CD4-positive, CD25-positive, alpha-beta regulatory T cell (primary cell): ENCODE measurements at regions not wholly inside any gene's neighbourhood (a gene's known extent, or its start where the extent isn't known, plus 50 kb on each side); places are given as distances from the start of the nearest gene placed in this dataset.

ENCODE experiments used
- ATAC-seq, 2 donors: fragments of 150-1000 bp; cut with Tn5 transposase; one replicate each; pipeline ENCODE4 v1.10.0; 2021; ENCODE audit warnings: low read depth in 2 of 2, moderate number of reproducible peaks in 2 of 2, moderate library complexity in 1 of 2
- DNase-seq, 3 donors: peaks; one replicate each; pipeline versions ENCODE4 v3.0.0 to v3.0.0-alpha.2; 2012 to 2022; ENCODE audit warnings: mixed read lengths in 1 of 3
- H3K27ac ChIP-seq: one replicate; pipeline ENCODE4 v1.7.0; 2013; ENCODE audit warnings: mild to moderate bottlenecking, low read length; ENCODE audit not compliant: insufficient read depth, poor library complexity, severe bottlenecking
- H3K27me3 ChIP-seq: one replicate; pipeline ENCODE4 v1.7.0; 2013; ENCODE audit warnings: low read length; ENCODE audit not compliant: control insufficient read depth, insufficient read depth
- H3K36me3 ChIP-seq: one replicate; pipeline ENCODE4 v1.7.0; 2013; ENCODE audit warnings: mild to moderate bottlenecking, low read length, moderate library complexity; ENCODE audit not compliant: control insufficient read depth, insufficient read depth
- H3K4me1 ChIP-seq: 2 replicates; pipeline ENCODE4 v1.7.0; 2013; ENCODE audit warnings: mild to moderate bottlenecking, low read length; ENCODE audit not compliant: insufficient read depth, control insufficient read depth, poor library complexity, severe bottlenecking
- H3K4me3 ChIP-seq: one replicate; pipeline ENCODE4 v1.7.0; 2013; ENCODE audit warnings: low read depth, mild to moderate bottlenecking, low read length, moderate library complexity
- H3K9me3 ChIP-seq, 2 experiments: 1 replicate in 1 of 2; 2 replicates in 1 of 2; pipeline ENCODE4 v1.7.0; 2013; ENCODE audit warnings: low read length in 2 of 2, mild to moderate bottlenecking in 1 of 2, moderate library complexity in 1 of 2; ENCODE audit not compliant: control insufficient read depth in 2 of 2
- H3K27ac Mint-ChIP-seq, 3 donors: one replicate each; pipeline ENCODE4 v1.8.0; 2020 to 2022; ENCODE audit warnings: mild to moderate bottlenecking in 3 of 3, mixed read lengths in 3 of 3, moderate library complexity in 2 of 3
- H3K27me3 Mint-ChIP-seq: one replicate; pipeline ENCODE4 v1.8.0; 2022; ENCODE audit warnings: mild to moderate bottlenecking, mixed read lengths
- H3K36me3 Mint-ChIP-seq: one replicate; pipeline ENCODE4 v1.8.0; 2020; ENCODE audit warnings: mixed read lengths
- H3K4me1 Mint-ChIP-seq, 4 donors: one replicate each; pipeline ENCODE4 v1.8.0; 2020 to 2022; ENCODE audit warnings: mixed read lengths in 4 of 4, mild to moderate bottlenecking in 1 of 4
- H3K4me3 Mint-ChIP-seq, 4 donors: one replicate each; pipeline ENCODE4 v1.8.0; 2020 to 2022; ENCODE audit warnings: mild to moderate bottlenecking in 4 of 4, mixed read lengths in 4 of 4, moderate library complexity in 3 of 4
- H3K9me3 Mint-ChIP-seq, 7 donors: one replicate each; pipeline ENCODE4 v1.8.0; 2020 to 2022; ENCODE audit warnings: mixed read lengths in 7 of 7, mild to moderate bottlenecking in 3 of 7, moderate library complexity in 2 of 7

GRCh38 chr4:95980877-95981360, 141.0 kb downstream of the PDHA2 start:
- DNase-seq: no peak
- H3K4me1 ChIP-seq: no peaks in the 10 kb centered on the region
- H3K9me3 ChIP-seq: peaks cover 0 to 2% of the 10 kb centered on the region in 2 experiments
- Mint-ChIP-seq H3K4me3 (no peak overlapping the region), H3K4me1 (no peaks in the 10 kb centered on the region), H3K9me3 (peaks cover 0 to 11% (median 1%) of the 10 kb centered on the region in 7 donors), H3K36me3 (no peaks in the 10 kb centered on the region), H3K27me3 (no peaks in the 10 kb centered on the region), H3K27ac (no peak overlapping the region)
- no peak overlapping the region for H3K4me3 ChIP-seq
- H3K36me3 ChIP-seq: no peaks in the 10 kb centered on the region
- H3K27ac ChIP-seq: no peak overlapping the region
- H3K27me3 ChIP-seq: no peaks in the 10 kb centered on the region
- no peak for ATAC-seq

GRCh38 chr4:95981591-95981990, 141.7 kb downstream of the PDHA2 start:
- ATAC-seq (no peak), DNase-seq (no peak)
- Histone ChIP-seq H3K4me1 (no peaks in the 10 kb centered on the region), H3K4me3 (no peak overlapping the region), H3K36me3 (no peaks in the 10 kb centered on the region), H3K9me3 (peaks cover 0 to 2% of the 10 kb centered on the region in 2 experiments), H3K27me3 (no peaks in the 10 kb centered on the region), H3K27ac (no peak overlapping the region)
- no peaks in the 10 kb centered on the region for H3K36me3 Mint-ChIP-seq
- H3K9me3 Mint-ChIP-seq: peaks cover 0 to 11% (median 1%) of the 10 kb centered on the region in 7 donors
- H3K27ac Mint-ChIP-seq: no peak overlapping the region
- H3K4me1 Mint-ChIP-seq: no peaks in the 10 kb centered on the region
- H3K4me3 Mint-ChIP-seq: no peak overlapping the region
- H3K27me3 Mint-ChIP-seq: no peaks in the 10 kb centered on the region

GRCh38 chr4:95982516-95982915, 142.6 kb downstream of the PDHA2 start:
- H3K4me3 ChIP-seq: no peak overlapping the region
- no peaks in the 10 kb centered on the region for H3K27me3 ChIP-seq
- Mint-ChIP-seq H3K27me3 (no peaks in the 10 kb centered on the region), H3K9me3 (peaks cover 0 to 10% (median 1%) of the 10 kb centered on the region in 7 donors), H3K36me3 (no peaks in the 10 kb centered on the region), H3K4me1 (no peaks in the 10 kb centered on the region), H3K4me3 (no peak overlapping the region), H3K27ac (no peak overlapping the region)
- no peaks in the 10 kb centered on the region for H3K36me3 ChIP-seq
- no peak for DNase-seq
- no peaks in the 10 kb centered on the region for H3K4me1 ChIP-seq
- H3K27ac ChIP-seq: no peak overlapping the region
- ATAC-seq: no peak
- peaks cover 0 to 2% of the 10 kb centered on the region in 2 experiments for H3K9me3 ChIP-seq

GRCh38 chr4:95984081-95984480, 144.2 kb downstream of the PDHA2 start:
- H3K36me3 ChIP-seq: no peaks in the 10 kb centered on the region
- no peak overlapping the region for H3K4me3 ChIP-seq
- DNase-seq (no peak), ATAC-seq (no peak)
- Mint-ChIP-seq H3K36me3 (no peaks in the 10 kb centered on the region), H3K27me3 (no peaks in the 10 kb centered on the region), H3K4me3 (no peak overlapping the region), H3K9me3 (peaks cover 0 to 4% (median 1%) of the 10 kb centered on the region in 7 donors), H3K4me1 (no peaks in the 10 kb centered on the region), H3K27ac (no peak overlapping the region)
- no peak overlapping the region for H3K27ac ChIP-seq
- H3K4me1 ChIP-seq: no peaks in the 10 kb centered on the region
- no peaks in the 10 kb centered on the region for H3K27me3 ChIP-seq
- no peaks in the 10 kb centered on the region for H3K9me3 ChIP-seq

GRCh38 chr4:95985051-95985450, 145.2 kb downstream of the PDHA2 start:
- Mint-ChIP-seq H3K36me3 (no peaks in the 10 kb centered on the region), H3K4me3 (no peak overlapping the region), H3K27ac (no peak overlapping the region), H3K9me3 (peaks cover 0 to 3% (median 1%) of the 10 kb centered on the region in 7 donors), H3K27me3 (no peaks in the 10 kb centered on the region), H3K4me1 (no peaks in the 10 kb centered on the region)
- DNase-seq (no peak), ATAC-seq (no peak)
- Histone ChIP-seq H3K36me3 (no peaks in the 10 kb centered on the region), H3K9me3 (no peaks in the 10 kb centered on the region), H3K27ac (no peak overlapping the region), H3K27me3 (no peaks in the 10 kb centered on the region), H3K4me1 (no peaks in the 10 kb centered on the region), H3K4me3 (no peak overlapping the region)

GRCh38 chr4:95985791-95986550, 146.1 kb downstream of the PDHA2 start:
- DNase-seq (no peak), ATAC-seq (no peak)
- Histone ChIP-seq H3K27ac (no peak overlapping the region), H3K9me3 (no peaks in the 10 kb centered on the region), H3K4me3 (no peak overlapping the region), H3K4me1 (no peaks in the 10 kb centered on the region), H3K36me3 (no peaks in the 10 kb centered on the region), H3K27me3 (no peaks in the 10 kb centered on the region)
- Mint-ChIP-seq H3K27ac (no peak overlapping the region), H3K4me3 (no peak overlapping the region), H3K27me3 (no peaks in the 10 kb centered on the region), H3K4me1 (no peaks in the 10 kb centered on the region), H3K9me3 (peaks cover 0 to 3% (median 1%) of the 10 kb centered on the region in 7 donors), H3K36me3 (no peaks in the 10 kb centered on the region)

- H3K4me1 Mint-ChIP-seq: no peaks in the 10 kb centered on the region
- Histone ChIP-seq H3K36me3 (no peaks in the 10 kb centered on the region), H3K4me1 (no peaks in the 10 kb centered on the region), H3K9me3 (no peaks in the 10 kb centered on the region), H3K27me3 (no peaks in the 10 kb centered on the region), H3K27ac (no peak overlapping the region), H3K4me3 (no peak overlapping the region)
- no peaks in the 10 kb centered on the region for H3K36me3 Mint-ChIP-seq
- DNase-seq (no peak), ATAC-seq (no peak)
- H3K27me3 Mint-ChIP-seq: peaks cover 5% of the 10 kb centered on the region
- H3K4me3 Mint-ChIP-seq: no peak overlapping the region
- H3K27ac Mint-ChIP-seq: no peak overlapping the region
- H3K9me3 Mint-ChIP-seq: peaks cover 0 to 3% (median 2%) of the 10 kb centered on the region in 7 donors
These were observed 148.0 kb downstream of the PDHA2 start for GRCh38 chr4:95987851-95988250.

- H3K4me1 ChIP-seq: no peaks in the 10 kb centered on the region
- no peaks in the 10 kb centered on the region for H3K36me3 ChIP-seq
- H3K4me3 ChIP-seq: no peak overlapping the region
- H3K36me3 Mint-ChIP-seq: no peaks in the 10 kb centered on the region
- no peak overlapping the region for H3K4me3 Mint-ChIP-seq
- H3K27me3 ChIP-seq: no peaks in the 10 kb centered on the region
- DNase-seq (no peak), ATAC-seq (no peak)
- H3K27ac Mint-ChIP-seq: no peak overlapping the region
- H3K9me3 ChIP-seq: no peaks in the 10 kb centered on the region
- H3K4me1 Mint-ChIP-seq: no peaks in the 10 kb centered on the region
- no peak overlapping the region for H3K27ac ChIP-seq
- H3K27me3 Mint-ChIP-seq: no peaks in the 10 kb centered on the region
- peaks cover 0 to 3% (median 1%) of the 10 kb centered on the region in 7 donors for H3K9me3 Mint-ChIP-seq
These were observed 158.4 kb downstream of the PDHA2 start for GRCh38 chr4:95998311-95998710.
